ENCODE measurements at regions not wholly inside any gene's neighbourhood (a gene's known extent, or its start where the extent isn't known, plus 50 kb on each side); places are given as distances from the start of the nearest gene placed in this dataset.

- CTCF ChIA-PET = interaction anchor here (1.4 kb wide), 1 partner anchor 8 kb away, joined by 3 read pairs; no protein-coding TSS in a partner anchor
- no peak overlapping the region for H3K27ac ChIP-seq
- no peaks in the 10 kb centered on the region for H3K4me1 ChIP-seq
- FAIRE-seq = no peak
- TF ChIP-seq E2F6 (IDR thresholded peaks at IDR 0.05; ENCODE audit: borderline replicate concordance, low read depth) = no peak
- no peak for TF ChIP-seq RARB (CRISPR knock-in tag; IDR thresholded peaks at IDR 0.05)
- TF ChIP-seq ZFP36 (IDR thresholded peaks at IDR 0.05; ENCODE audit: borderline replicate concordance, partially characterized antibody) = no peak
- no peak for TF ChIP-seq HES2 (IDR thresholded peaks at IDR 0.05)
- TF ChIP-seq USF2 (IDR thresholded peaks at IDR 0.05) = no peak
- TF ChIP-seq HEYL (CRISPR knock-in tag; IDR thresholded peaks at IDR 0.05) = no peak
- TF ChIP-seq ZC3H11A (IDR thresholded peaks at IDR 0.05) = no peak
- no peak for TF ChIP-seq EP300 (IDR thresholded peaks at IDR 0.05)
- no peak for TF ChIP-seq GATA3 (IDR thresholded peaks at IDR 0.05; ENCODE audit: borderline replicate concordance)
- TF ChIP-seq MAZ (IDR thresholded peaks at IDR 0.05; ENCODE audit: borderline replicate concordance, low read depth, low read length) = no peak
- TF ChIP-seq JUN (IDR thresholded peaks at IDR 0.05) = no peak
- TF ChIP-seq CEBPB (IDR thresholded peaks at IDR 0.05) = no peak
- TF ChIP-seq HDAC2 (IDR thresholded peaks at IDR 0.05) = no peak
- DNase-seq (ENCODE audit: low read depth in 1 of 2, low spot score in 1 of 2) = no peak
- H3K4me2 ChIP-seq = no peak overlapping the region
- POLR2A ChIA-PET = no interaction called here
- no peak for ATAC-seq
- no peaks in the 10 kb centered on the region for H3K9me3 ChIP-seq
- 13% methylated on average over 1 of the region's 1 CpG for WGBS (ENCODE audit: missing lambda C conversion rate)
- no peak overlapping the region for H3K4me3 ChIP-seq
These were observed 170.0 kb upstream of the NPY2R start for GRCh38 chr4:155038459-155038858.

- no peak for TF ChIP-seq FOSL2 (IDR thresholded peaks at IDR 0.05)
- no peak for TF ChIP-seq FOSL2 (CRISPR knock-in tag; IDR thresholded peaks at IDR 0.05)
- TF ChIP-seq ATOH8 (CRISPR knock-in tag; IDR thresholded peaks at IDR 0.05; ENCODE audit: low read depth) = no peak
- TF ChIP-seq RAD21 (conservative IDR thresholded peaks at IDR 0.05 in 1 of 2, IDR thresholded peaks at IDR 0.05 in 1 of 2) = no peak
- TF ChIP-seq ZC3H11A (IDR thresholded peaks at IDR 0.05) = no peak
- no peak for TF ChIP-seq CBX2 (IDR thresholded peaks at IDR 0.05; ENCODE audit: borderline replicate concordance, low read depth)
- TF ChIP-seq ZFP36 (IDR thresholded peaks at IDR 0.05; ENCODE audit: borderline replicate concordance, partially characterized antibody) = no peak
- TF ChIP-seq TFCP2L1 (CRISPR knock-in tag; IDR thresholded peaks at IDR 0.05) = no peak
- no peak for TF ChIP-seq HOXB5 (CRISPR knock-in tag; IDR thresholded peaks at IDR 0.05)
- no peak for TF ChIP-seq EP300 (IDR thresholded peaks at IDR 0.05)
- ATAC-seq (no peak), DNase-seq (ENCODE audit: low read depth in 1 of 2, low spot score in 1 of 2) (no peak), FAIRE-seq (no peak)
- H3K4me3 ChIP-seq = no peak overlapping the region
- no peaks in the 10 kb centered on the region for H3K9me3 ChIP-seq
- no peak overlapping the region for H3K4me2 ChIP-seq
- ChIA-PET POLR2A (no interaction called here), CTCF (interaction anchor here (1.1 to 1.4 kb wide), 2 partner anchors 9 to 13 kb away, joined by 3 read pairs; no protein-coding TSS in a partner anchor)
- H3K4me1 ChIP-seq = no peaks in the 10 kb centered on the region
- H3K27ac ChIP-seq = no peak overlapping the region
These were observed 169.3 kb upstream of the NPY2R start for GRCh38 chr4:155039162-155039561.

- no peak for DNase-seq (ENCODE audit: low read depth in 1 of 2, low spot score in 1 of 2)
- Histone ChIP-seq H3K4me1 (no peaks in the 10 kb centered on the region), H3K27ac (no peak overlapping the region), H3K4me2 (no peak overlapping the region), H3K4me3 (no peak overlapping the region), H3K9me3 (no peaks in the 10 kb centered on the region)
- ChIA-PET CTCF (interaction anchor here (1.1 kb wide), 1 partner anchor 14 kb away, joined by 3 read pairs; no protein-coding TSS in a partner anchor), POLR2A (no interaction called here)
- ATAC-seq = no peak
- FAIRE-seq = no peak
- 28% methylated on average over 3 of the region's 3 CpGs for WGBS (ENCODE audit: missing lambda C conversion rate)
- TF ChIP-seq CBX8 (IDR thresholded peaks at IDR 0.05) (no peak), RNF2 (IDR thresholded peaks at IDR 0.05; ENCODE audit: borderline replicate concordance, low read depth) (no peak), BCL3 (IDR thresholded peaks at IDR 0.05) (no peak), BHLHE40 (IDR thresholded peaks at IDR 0.05; ENCODE audit: low read depth, low read length) (no peak), CBX2 (IDR thresholded peaks at IDR 0.05; ENCODE audit: borderline replicate concordance, low read depth) (no peak), RFX5 (IDR thresholded peaks at IDR 0.05) (no peak), NR3C1 (IDR thresholded peaks at IDR 0.05) (no peak), CHD2 (IDR thresholded peaks at IDR 0.05; ENCODE audit: low read length, partially characterized antibody) (no peak)
These were observed 168.4 kb upstream of the NPY2R start for GRCh38 chr4:155040031-155040430.

Measured in A549 (cell line).